Stomach (tissue), 8 donors: ENCODE measurements at regions not wholly inside any gene's neighbourhood (a gene's known extent, or its start where the extent isn't known, plus 50 kb on each side); places are given as distances from the start of the nearest gene placed in this dataset.

Source experiments
- DNase-seq, 2 donors: peaks; one replicate each; pipeline versions ENCODE4 v3.0.0 to v3.0.0-alpha.2; 2013 to 2019
- H3K27ac ChIP-seq, 5 donors: fragments of 200-600 bp in 4 of 5; sonication (generic) in 4 of 5; one replicate each; pipeline ENCODE4 v1.5.1; 2013 to 2019; ENCODE audit warnings: mild to moderate bottlenecking in 1 of 5, moderate library complexity in 1 of 5
- H3K27me3 ChIP-seq, 3 donors: fragments of 200-600 bp; sonication (generic); one replicate each; pipeline ENCODE4 v1.5.1; 2017 to 2019; ENCODE audit warnings: mixed run types in 1 of 3
- H3K36me3 ChIP-seq, 4 donors: fragments of 200-600 bp; sonication (generic); 1 replicate in 3 of 4; 2 replicates in 1 of 4; pipeline ENCODE4 v1.5.1; 2016 to 2019
- H3K4me1 ChIP-seq, 4 donors: fragments of 200-600 bp; sonication (generic); one replicate each; pipeline ENCODE4 v1.5.1; 2016 to 2019
- H3K4me3 ChIP-seq, 4 donors: fragments of 200-600 bp; sonication (generic) in 3 of 4; one replicate each; pipeline ENCODE4 v1.5.1; 2016 to 2019; ENCODE audit warnings: mild to moderate bottlenecking in 1 of 4
- H3K9me3 ChIP-seq, 4 donors: fragments of 200-600 bp; sonication (generic); one replicate each; pipeline ENCODE4 v1.5.1; 2016 to 2019
- EP300 ChIP-seq: sonication (generic); formaldehyde crosslinking; IDR thresholded peaks from one replicate; pipeline ENCODE4 v1.6.1; 2017; ENCODE audit warnings: antibody characterized with exemption
- POLR2A ChIP-seq, 4 donors: fragments of 450-650 bp; IDR thresholded peaks; one replicate each; pipeline ENCODE4 v1.6.1; 2016; ENCODE audit warnings: antibody characterized with exemption in 4 of 4, control low read depth in 2 of 4, mild to moderate bottlenecking in 1 of 4, moderate library complexity in 1 of 4
- POLR2AphosphoS5 ChIP-seq, 3 donors: sonication (generic); formaldehyde crosslinking; IDR thresholded peaks; one replicate each; pipeline ENCODE4 v1.6.1; 2016; ENCODE audit warnings: antibody characterized with exemption in 3 of 3
- WGBS, 5 donors: extraction: QIAGEN DNeasy Blood & Tissue Kit in 3 of 5; methylation state at CpG; one replicate each; pipeline versions ENCODE4 v1.1.5 to v1.1.7; 2013 to 2018; 5-methylcytosine and 5-hydroxymethylcytosine counted together
- intact Hi-C: fragments of 100-400 bp; cut with DNase I; formaldehyde crosslinking; loops from one replicate; pipeline ENCODE4 v1.15.1; 2023; ENCODE audit warnings: low total_unique reads
- TF ChIP-seq, protein P1 (sequence below), 7 experiments: fragments of 450-650 bp in 4 of 7; fragments of 200-600 bp in 3 of 7; sonication (generic) in 3 of 7; IDR thresholded peaks; one replicate each; pipeline ENCODE4 v1.5.1; 2016 to 2019; ENCODE audit warnings: antibody characterized with exemption in 7 of 7, control low read depth in 2 of 7, mild to moderate bottlenecking in 1 of 7
- donor health status: healthy with polysubstance abuse.
- donor health status: Bipolar disorder and iron deficiency.
- donor health status: healthy.

DNA sequence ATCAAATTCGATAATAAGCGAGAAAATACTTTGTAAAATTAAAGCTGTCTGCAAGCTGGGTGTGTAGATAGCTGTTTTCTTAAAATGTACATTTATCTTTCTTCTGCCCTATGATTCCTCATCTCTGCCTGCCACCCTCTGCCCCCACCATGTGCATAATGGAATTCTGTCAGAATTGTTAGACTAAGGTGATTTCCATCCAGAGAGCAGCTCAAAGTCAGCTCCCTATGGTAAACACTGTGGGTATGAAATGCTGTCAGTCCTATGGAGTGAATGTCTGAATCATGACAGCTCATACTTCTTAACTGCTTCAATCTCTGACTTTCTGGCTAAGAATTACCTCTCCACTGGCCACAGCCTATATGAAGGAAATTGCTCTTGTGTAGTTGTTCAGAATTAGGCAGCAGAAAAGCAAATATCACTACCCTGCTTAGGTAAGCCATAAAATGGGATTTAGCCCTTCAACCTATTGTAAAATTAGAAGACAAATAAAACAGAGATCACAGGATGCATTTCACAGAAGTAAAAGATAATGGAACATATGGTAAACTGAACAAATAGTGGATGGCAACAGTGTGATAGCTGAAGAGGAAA, 137.7 kb downstream of the CD8B2 start:
- intact Hi-C loops, result no loop called here
- Histone ChIP-seq H3K36me3 (no peaks in the 10 kb centered on the region), H3K9me3 (peaks cover 0 to 16% (median 7%) of the 10 kb centered on the region in 4 donors), H3K4me3 (no peak overlapping the region), H3K4me1 (no peaks in the 10 kb centered on the region), H3K27me3 (no peaks in the 10 kb centered on the region), H3K27ac (no peak overlapping the region)
- TF ChIP-seq POLR2AphosphoS5 (IDR thresholded peaks at IDR 0.05) (no peak), EP300 (no peak), POLR2A (IDR thresholded peaks at IDR 0.05) (no peak)
- TF ChIP-seq, protein P1, sequence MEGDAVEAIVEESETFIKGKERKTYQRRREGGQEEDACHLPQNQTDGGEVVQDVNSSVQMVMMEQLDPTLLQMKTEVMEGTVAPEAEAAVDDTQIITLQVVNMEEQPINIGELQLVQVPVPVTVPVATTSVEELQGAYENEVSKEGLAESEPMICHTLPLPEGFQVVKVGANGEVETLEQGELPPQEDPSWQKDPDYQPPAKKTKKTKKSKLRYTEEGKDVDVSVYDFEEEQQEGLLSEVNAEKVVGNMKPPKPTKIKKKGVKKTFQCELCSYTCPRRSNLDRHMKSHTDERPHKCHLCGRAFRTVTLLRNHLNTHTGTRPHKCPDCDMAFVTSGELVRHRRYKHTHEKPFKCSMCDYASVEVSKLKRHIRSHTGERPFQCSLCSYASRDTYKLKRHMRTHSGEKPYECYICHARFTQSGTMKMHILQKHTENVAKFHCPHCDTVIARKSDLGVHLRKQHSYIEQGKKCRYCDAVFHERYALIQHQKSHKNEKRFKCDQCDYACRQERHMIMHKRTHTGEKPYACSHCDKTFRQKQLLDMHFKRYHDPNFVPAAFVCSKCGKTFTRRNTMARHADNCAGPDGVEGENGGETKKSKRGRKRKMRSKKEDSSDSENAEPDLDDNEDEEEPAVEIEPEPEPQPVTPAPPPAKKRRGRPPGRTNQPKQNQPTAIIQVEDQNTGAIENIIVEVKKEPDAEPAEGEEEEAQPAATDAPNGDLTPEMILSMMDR (IDR thresholded peaks at IDR 0.05), result no peak
- 71 to 97% (median 93%) methylated on average over 2 of the region's 2 CpGs for WGBS, 5 donors
- DNase-seq, result no peak

DNA sequence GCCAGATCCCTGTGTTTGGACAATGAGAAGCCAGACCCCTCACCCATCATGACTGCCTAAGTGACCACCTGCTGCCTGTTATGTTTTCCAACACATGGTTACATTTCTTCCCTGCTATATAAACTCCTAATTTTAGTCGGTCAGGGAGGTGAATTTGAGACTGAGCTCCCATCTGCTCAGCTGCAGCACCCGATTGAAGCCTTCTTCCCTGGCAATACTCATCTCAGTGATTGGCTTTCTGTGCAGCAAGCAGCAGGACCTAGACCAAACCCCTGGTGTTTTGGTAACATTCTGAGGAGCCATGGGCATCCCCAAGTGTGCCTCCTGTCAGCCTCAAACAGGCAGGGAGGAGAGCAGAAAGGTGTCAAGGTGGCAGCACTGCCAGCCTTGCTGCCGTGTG, 141.2 kb downstream of the CD8B2 start:
- Histone ChIP-seq H3K4me1 (no peaks in the 10 kb centered on the region), H3K36me3 (no peaks in the 10 kb centered on the region), H3K27ac (no peak overlapping the region), H3K4me3 (no peak overlapping the region), H3K9me3 (peaks cover 0 to 16% (median 7%) of the 10 kb centered on the region in 4 donors), H3K27me3 (no peaks in the 10 kb centered on the region)
- TF ChIP-seq POLR2A (IDR thresholded peaks at IDR 0.05) (no peak), EP300 (no peak), POLR2AphosphoS5 (IDR thresholded peaks at IDR 0.05) (no peak)
- TF ChIP-seq, protein P1 (IDR thresholded peaks at IDR 0.05), result no peak
- 84 to 95% (median 93%) methylated on average over 3 of the region's 3 CpGs for WGBS, 5 donors
- intact Hi-C loops, result no loop called here
- DNase-seq, result no peak

DNA sequence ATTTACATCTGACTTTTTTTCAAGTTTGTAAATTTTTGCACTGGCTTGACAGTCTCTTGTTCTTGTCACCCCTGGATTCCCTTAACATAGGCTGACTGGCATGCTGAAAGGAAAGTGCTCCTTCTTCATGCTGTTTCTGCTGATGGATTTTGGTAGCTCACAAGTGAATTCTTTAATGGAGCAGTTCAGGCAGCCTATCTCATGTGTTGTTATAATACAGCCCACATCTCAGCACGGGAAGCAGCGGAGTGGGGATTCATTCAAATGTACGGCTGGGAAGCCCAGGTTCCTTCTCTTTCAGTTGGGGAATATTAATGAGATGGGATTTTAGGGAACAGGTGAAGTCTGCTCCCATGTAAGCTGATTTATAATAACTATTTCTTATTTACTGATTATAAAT, 142.8 kb downstream of the CD8B2 start:
- intact Hi-C loops, result no loop called here
- H3K27me3 ChIP-seq, result no peaks in the 10 kb centered on the region
- TF ChIP-seq POLR2AphosphoS5 (IDR thresholded peaks at IDR 0.05) (no peak), EP300 (no peak), POLR2A (IDR thresholded peaks at IDR 0.05) (no peak)
- TF ChIP-seq, protein P1 (IDR thresholded peaks at IDR 0.05), result no peak
- H3K9me3 ChIP-seq, result peaks cover 0 to 16% (median 7%) of the 10 kb centered on the region in 4 donors
- H3K4me3 ChIP-seq, result no peak overlapping the region
- DNase-seq, result no peak
- H3K36me3 ChIP-seq, result no peaks in the 10 kb centered on the region
- WGBS, 5 donors, result 80 to 93% (median 85%) methylated on average over 3 of the region's 3 CpGs
- no peaks in the 10 kb centered on the region for H3K4me1 ChIP-seq
- H3K27ac ChIP-seq, result no peak overlapping the region

DNA sequence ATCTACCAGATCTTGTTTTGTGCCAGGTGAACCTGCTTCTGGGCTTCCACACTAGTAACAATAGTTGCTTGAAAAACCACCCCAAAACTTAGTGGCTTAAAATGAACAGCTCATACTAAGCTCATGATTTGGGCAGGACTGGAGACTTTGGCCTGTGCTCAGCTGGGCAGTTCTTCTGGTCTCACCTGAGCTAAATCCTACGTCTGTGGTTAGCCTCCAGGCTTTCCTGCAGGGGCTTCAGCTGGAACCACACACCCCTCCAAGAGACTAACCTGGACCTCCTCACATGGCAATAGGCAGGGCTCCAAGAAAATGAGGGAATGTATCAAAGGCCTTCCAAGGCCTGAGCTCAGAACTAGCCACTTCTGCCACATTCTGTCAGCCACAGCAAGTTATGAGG, 144.1 kb downstream of the CD8B2 start:
- Histone ChIP-seq H3K27ac (no peak overlapping the region), H3K4me3 (no peak overlapping the region), H3K4me1 (no peaks in the 10 kb centered on the region), H3K9me3 (peaks cover 0 to 16% (median 7%) of the 10 kb centered on the region in 4 donors), H3K36me3 (no peaks in the 10 kb centered on the region), H3K27me3 (no peaks in the 10 kb centered on the region)
- intact Hi-C loops, result no loop called here
- DNase-seq, result no peak
- TF ChIP-seq POLR2A (IDR thresholded peaks at IDR 0.05), result no peak
- TF ChIP-seq POLR2AphosphoS5 (IDR thresholded peaks at IDR 0.05), result no peak
- TF ChIP-seq EP300, result no peak
- TF ChIP-seq, protein P1 (IDR thresholded peaks at IDR 0.05), result no peak
- WGBS, 5 donors, result 83 to 100% (median 88%) methylated on average over 1 of the region's 1 CpG
